A549 (cell line): ENCODE measurements at regions not wholly inside any gene's neighbourhood (a gene's known extent, or its start where the extent isn't known, plus 50 kb on each side); places are given as distances from the start of the nearest gene placed in this dataset.

ENCODE experiments used
- ATAC-seq, 2 experiments: fragments of 200-7000 bp in 1 of 2; fragments of >200 bp in 1 of 2; cut with Nextera tagmentation in 1 of 2; cut with Tn5 transposase in 1 of 2; 3 replicates each; pipeline versions ENCODE4 v1.8.0 to v1.9.1; 2018 to 2020; ENCODE audit warnings: mild to moderate bottlenecking in 1 of 2, moderate library complexity in 1 of 2
- CTCF ChIA-PET: fragments of 300-600 bp; sonication (Branson Sonifier 250); formaldehyde crosslinking; extraction: SDS; loops from one replicate; lab custom pipeline; 2021; ENCODE audit warnings: antibody characterized with exemption, inconsistent platforms; lab: Yijun Ruan, JAX
- POLR2A ChIA-PET: fragments of 350-600 bp; formaldehyde crosslinking; extraction: SDS; loops from one replicate; lab custom pipeline; 2021; ENCODE audit warnings: antibody characterized with exemption, inconsistent platforms; lab: Yijun Ruan, JAX
- DNase-seq, 2 experiments: peaks; one replicate each; pipeline versions ENCODE4 v3.0.0 to v3.0.0-alpha.2; 2011 to 2016; ENCODE audit warnings: low read depth in 1 of 2, low spot score in 1 of 2
- FAIRE-seq: peaks from 2 replicates; lab custom pipeline; 2011; peaks lifted over from hg19 to GRCh38; lab: Jason Lieb, UNC
- H3K27ac ChIP-seq, 2 experiments: fragments of >200 bp; sonication (Bioruptor Twin); formaldehyde crosslinking; 3 replicates each; pipeline ENCODE4 v1.5.1; 2016 to 2017
- H3K4me1 ChIP-seq: fragments of >200 bp; sonication (Bioruptor Twin); formaldehyde crosslinking; 3 replicates; pipeline ENCODE4 v1.6.1; 2016
- H3K4me2 ChIP-seq: fragments of >200 bp; sonication (Bioruptor Twin); formaldehyde crosslinking; 3 replicates; pipeline ENCODE4 v1.6.1; 2016
- H3K4me3 ChIP-seq: fragments of >200 bp; sonication (Bioruptor Twin); formaldehyde crosslinking; 3 replicates; pipeline ENCODE4 v1.5.1; 2016
- H3K9me3 ChIP-seq: fragments of >200 bp; sonication (Bioruptor Twin); formaldehyde crosslinking; 3 replicates; pipeline ENCODE4 v1.6.1; 2016
- BHLHE40 ChIP-seq: IDR thresholded peaks from 2 replicates; pipeline ENCODE4 v1.6.1; 2012; ENCODE audit warnings: low read depth, low read length, inconsistent platforms
- CBX2 ChIP-seq: fragments of 200-600 bp; sonication (generic); IDR thresholded peaks from 2 replicates; pipeline ENCODE4 v1.6.1; 2016; ENCODE audit warnings: low read depth, mild to moderate bottlenecking, borderline replicate concordance
- CEBPB ChIP-seq, 2 experiments: fragments of >200 bp in 1 of 2; sonication (Bioruptor Twin) in 1 of 2; formaldehyde crosslinking in 1 of 2; IDR thresholded peaks; 2 replicates each; pipeline ENCODE4 v1.6.1; 2012 to 2016
- EHMT2 ChIP-seq: fragments of 200-600 bp; sonication (generic); IDR thresholded peaks from 2 replicates; pipeline ENCODE4 v1.6.1; 2016; ENCODE audit warnings: antibody characterized with exemption, low read depth, mild to moderate bottlenecking, moderate library complexity
- FOSL2 ChIP-seq, 2 experiments: fragments of 450-650 bp in 1 of 2; fragments of >200 bp in 1 of 2; sonication (Bioruptor Twin) in 1 of 2; formaldehyde crosslinking; IDR thresholded peaks; 2 replicates each; pipeline versions ENCODE4 v1.5.0 to v1.6.1; 2016 to 2020; ENCODE audit warnings: mild to moderate bottlenecking in 1 of 2, moderate library complexity in 1 of 2
- GATA3 ChIP-seq: IDR thresholded peaks from 2 replicates; pipeline ENCODE4 v1.6.1; 2012; ENCODE audit warnings: borderline replicate concordance
- HDAC2 ChIP-seq: fragments of 200-600 bp; sonication (generic); IDR thresholded peaks from 2 replicates; pipeline ENCODE4 v1.6.1; 2016
- HEYL ChIP-seq: fragments of 250-450 bp; sonication (Bioruptor Pico); IDR thresholded peaks from 2 replicates; pipeline ENCODE4 v1.8.0; 2021; ENCODE audit warnings: mild to moderate bottlenecking, moderate library complexity
- HOXB13 ChIP-seq: fragments of 250-450 bp; sonication (Bioruptor Pico); IDR thresholded peaks from 2 replicates; pipeline ENCODE4 v1.5.0; 2020; ENCODE audit warnings: low read depth, mild to moderate bottlenecking, moderate library complexity
- HOXB5 ChIP-seq: fragments of 250-450 bp; sonication (Bioruptor Pico); IDR thresholded peaks from 2 replicates; pipeline ENCODE4 v1.5.0; 2020; ENCODE audit warnings: mild to moderate bottlenecking, moderate library complexity
- KDM1A ChIP-seq: fragments of 200-600 bp; sonication (generic); IDR thresholded peaks from 2 replicates; pipeline ENCODE4 v1.6.1; 2016; ENCODE audit warnings: low read depth, mild to moderate bottlenecking
- MAFK ChIP-seq: fragments of 450-650 bp; IDR thresholded peaks from 2 replicates; pipeline ENCODE4 v1.6.1; 2014; ENCODE audit not compliant: partially characterized antibody
- RFX5 ChIP-seq: fragments of 450-650 bp; IDR thresholded peaks from 2 replicates; pipeline ENCODE4 v1.7.1; 2014; ENCODE audit warnings: antibody characterized with exemption, mild to moderate bottlenecking, moderate library complexity
- SMC3 ChIP-seq: fragments of >200 bp; sonication (Bioruptor Twin); formaldehyde crosslinking; IDR thresholded peaks from 3 replicates; pipeline ENCODE4 v1.6.1; 2018; ENCODE audit warnings: inconsistent platforms
- SREBF2 ChIP-seq: fragments of 450-650 bp; IDR thresholded peaks from 2 replicates; pipeline ENCODE4 v1.6.1; 2014; ENCODE audit warnings: mild to moderate bottlenecking, moderate library complexity
- TFCP2L1 ChIP-seq: fragments of 250-450 bp; sonication (Bioruptor Pico); IDR thresholded peaks from 2 replicates; pipeline ENCODE4 v1.5.0; 2021; ENCODE audit warnings: mild to moderate bottlenecking
- ZC3H11A ChIP-seq: fragments of 450-650 bp; IDR thresholded peaks from 2 replicates; pipeline ENCODE4 v1.6.1; 2014; ENCODE audit warnings: antibody characterized with exemption, mild to moderate bottlenecking
- WGBS: methylation state at CpG from one replicate; pipeline ENCODE4 v1.1.6; 2017; ENCODE audit errors: missing lambda C conversion rate; 5-methylcytosine and 5-hydroxymethylcytosine counted together
- TF ChIP-seq, protein P1 (sequence below): fragments of 250-450 bp; sonication (Bioruptor Pico); IDR thresholded peaks from 2 replicates; pipeline ENCODE4 v1.5.0; 2020; ENCODE audit warnings: low read depth, mild to moderate bottlenecking, moderate library complexity
- TF ChIP-seq, protein P2 (sequence below): IDR thresholded peaks from 2 replicates; pipeline ENCODE4 v1.6.1; 2012; ENCODE audit warnings: low read depth, borderline replicate concordance
- TF ChIP-seq, protein P3 (sequence below): fragments of 150-350 bp; IDR thresholded peaks from 2 replicates; pipeline ENCODE4 v1.6.1; 2014; ENCODE audit warnings: low read depth, mild to moderate bottlenecking, low read length
- TF ChIP-seq, protein P4 (sequence below): fragments of 250-450 bp; sonication (Bioruptor Pico); IDR thresholded peaks from 2 replicates; pipeline ENCODE4 v1.5.0; 2021; ENCODE audit warnings: mild to moderate bottlenecking, moderate library complexity, borderline replicate concordance
- TF ChIP-seq, protein P5 (sequence below): fragments of >200 bp; sonication (Bioruptor Twin); formaldehyde crosslinking; IDR thresholded peaks from 3 replicates; pipeline ENCODE4 v1.5.1; 2016
- TF ChIP-seq, protein P6 (sequence below): fragments of 450-650 bp; IDR thresholded peaks from 2 replicates; pipeline ENCODE4 v1.6.1; 2014; ENCODE audit warnings: antibody characterized with exemption

DNA sequence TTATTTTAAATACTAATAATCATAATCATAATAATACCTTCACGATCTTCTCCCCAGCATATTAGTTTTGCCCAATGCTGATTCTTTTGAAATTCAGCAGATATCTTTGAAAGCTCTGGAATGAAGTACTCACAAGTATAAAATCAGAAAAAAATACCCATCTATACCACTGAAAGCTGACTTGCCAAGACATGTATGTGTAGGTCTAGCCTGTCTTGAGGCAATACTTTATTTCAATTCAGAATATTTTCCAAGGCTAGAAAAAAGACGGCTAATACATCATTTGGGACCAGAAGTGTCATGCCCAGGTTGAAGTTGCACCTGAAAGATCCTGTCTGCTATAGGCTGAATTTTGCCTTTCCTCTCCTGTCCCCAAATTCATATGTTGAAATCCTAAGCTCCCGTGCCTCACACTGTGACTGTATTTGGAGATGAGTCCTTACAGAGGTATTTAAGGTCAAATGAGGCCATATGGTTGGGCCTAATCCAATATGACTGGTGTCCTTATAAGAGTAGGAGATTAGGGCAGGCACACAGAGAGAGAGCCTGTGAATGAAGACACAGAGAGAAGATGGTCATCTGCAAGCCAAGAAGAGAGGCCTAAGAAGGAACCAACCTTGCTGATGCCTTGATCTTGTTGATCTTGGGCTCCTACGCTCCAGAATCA lies 255.9 kb upstream of the CMC1 start:
- ChIA-PET CTCF (no interaction called here), POLR2A (no interaction called here)
- TF ChIP-seq, protein P1, sequence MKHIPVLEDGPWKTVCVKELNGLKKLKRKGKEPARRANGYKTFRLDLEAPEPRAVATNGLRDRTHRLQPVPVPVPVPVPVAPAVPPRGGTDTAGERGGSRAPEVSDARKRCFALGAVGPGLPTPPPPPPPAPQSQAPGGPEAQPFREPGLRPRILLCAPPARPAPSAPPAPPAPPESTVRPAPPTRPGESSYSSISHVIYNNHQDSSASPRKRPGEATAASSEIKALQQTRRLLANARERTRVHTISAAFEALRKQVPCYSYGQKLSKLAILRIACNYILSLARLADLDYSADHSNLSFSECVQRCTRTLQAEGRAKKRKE (CRISPR knock-in tag): no peak
- TF ChIP-seq CEBPB (IDR thresholded peaks at IDR 0.05) (no peak), TFCP2L1 (CRISPR knock-in tag) (no peak), CBX2 (no peak), MAFK (no peak), EHMT2 (no peak)
- TF ChIP-seq, protein P2, sequence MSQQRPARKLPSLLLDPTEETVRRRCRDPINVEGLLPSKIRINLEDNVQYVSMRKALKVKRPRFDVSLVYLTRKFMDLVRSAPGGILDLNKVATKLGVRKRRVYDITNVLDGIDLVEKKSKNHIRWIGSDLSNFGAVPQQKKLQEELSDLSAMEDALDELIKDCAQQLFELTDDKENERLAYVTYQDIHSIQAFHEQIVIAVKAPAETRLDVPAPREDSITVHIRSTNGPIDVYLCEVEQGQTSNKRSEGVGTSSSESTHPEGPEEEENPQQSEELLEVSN: no peak
- ATAC-seq (no peak), FAIRE-seq (no peak), DNase-seq (no peak)
- Histone ChIP-seq H3K27ac (no peak overlapping the region), H3K4me3 (no peak overlapping the region), H3K4me1 (no peaks in the 10 kb centered on the region), H3K4me2 (no peak overlapping the region), H3K9me3 (no peaks in the 10 kb centered on the region)
- WGBS: 20% methylated on average over 4 of the region's 4 CpGs

DNA sequence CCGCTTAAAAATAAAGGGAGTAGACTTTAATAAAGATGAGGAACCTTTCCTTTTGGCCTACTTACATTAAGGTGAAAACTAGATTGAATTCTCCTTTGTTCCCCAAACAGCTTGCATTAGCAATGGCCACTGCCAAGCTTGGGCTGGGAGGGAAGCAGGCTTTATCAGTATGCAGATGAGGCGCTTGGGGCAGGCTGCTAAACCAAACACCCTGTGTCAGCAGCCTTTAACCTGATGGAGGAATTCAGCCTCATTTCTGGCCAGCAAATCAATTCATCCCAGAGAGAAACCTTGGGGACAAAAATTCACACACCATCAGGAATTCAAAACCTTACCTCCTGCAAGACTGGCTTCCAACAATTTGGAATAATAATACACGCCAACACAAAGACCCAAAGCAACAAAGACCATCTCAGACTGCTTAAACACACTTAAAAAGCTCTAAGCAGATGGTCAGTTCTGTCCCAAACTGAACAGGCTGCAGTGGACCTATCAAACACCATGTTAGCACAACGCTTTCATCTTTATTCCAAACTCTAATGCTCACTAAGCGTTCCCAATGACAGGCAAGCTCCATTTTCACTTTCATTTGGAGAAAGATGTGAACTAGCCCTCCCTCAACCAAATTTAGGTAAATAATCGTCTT lies 255.1 kb upstream of the CMC1 start:
- no peak for ATAC-seq
- no peaks in the 10 kb centered on the region for H3K4me1 ChIP-seq
- no peaks in the 10 kb centered on the region for H3K9me3 ChIP-seq
- H3K4me3 ChIP-seq: no peak overlapping the region
- DNase-seq: no peak
- H3K27ac ChIP-seq: no peak overlapping the region
- ChIA-PET CTCF (no interaction called here), POLR2A (no interaction called here)
- FAIRE-seq: no peak
- TF ChIP-seq SMC3: no peak
- TF ChIP-seq HDAC2: no peak
- no peak for TF ChIP-seq HOXB5 (CRISPR knock-in tag)
- TF ChIP-seq, protein P3, sequence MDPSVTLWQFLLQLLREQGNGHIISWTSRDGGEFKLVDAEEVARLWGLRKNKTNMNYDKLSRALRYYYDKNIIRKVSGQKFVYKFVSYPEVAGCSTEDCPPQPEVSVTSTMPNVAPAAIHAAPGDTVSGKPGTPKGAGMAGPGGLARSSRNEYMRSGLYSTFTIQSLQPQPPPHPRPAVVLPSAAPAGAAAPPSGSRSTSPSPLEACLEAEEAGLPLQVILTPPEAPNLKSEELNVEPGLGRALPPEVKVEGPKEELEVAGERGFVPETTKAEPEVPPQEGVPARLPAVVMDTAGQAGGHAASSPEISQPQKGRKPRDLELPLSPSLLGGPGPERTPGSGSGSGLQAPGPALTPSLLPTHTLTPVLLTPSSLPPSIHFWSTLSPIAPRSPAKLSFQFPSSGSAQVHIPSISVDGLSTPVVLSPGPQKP: no peak
- TF ChIP-seq HEYL (CRISPR knock-in tag): no peak
- no peak for TF ChIP-seq HOXB13 (CRISPR knock-in tag)
- 52% methylated on average over 6 of the region's 6 CpGs for WGBS
- H3K4me2 ChIP-seq: no peak overlapping the region

DNA sequence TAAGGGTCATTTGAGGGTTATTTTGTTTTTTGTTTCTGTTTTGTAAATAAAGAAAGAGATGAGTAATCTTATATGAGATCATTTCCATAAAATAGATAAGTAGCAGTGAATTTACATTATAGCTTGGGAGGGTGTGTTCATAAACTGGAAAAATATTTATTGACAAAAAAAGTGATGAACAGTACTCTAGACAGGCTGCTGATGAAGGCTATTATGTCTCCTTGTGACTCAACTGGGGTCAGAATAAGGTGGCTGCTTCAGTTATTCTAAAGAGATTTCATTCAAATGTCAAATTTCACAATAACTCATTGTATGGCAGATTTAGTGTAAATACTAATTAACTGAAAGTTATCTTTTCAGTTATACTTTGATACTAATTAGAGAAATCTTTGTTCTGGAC lies 251.1 kb upstream of the CMC1 start:
- Histone ChIP-seq H3K9me3 (no peaks in the 10 kb centered on the region), H3K4me3 (no peak overlapping the region), H3K4me1 (no peaks in the 10 kb centered on the region), H3K4me2 (no peak overlapping the region), H3K27ac (no peak overlapping the region)
- DNase-seq: no peak
- TF ChIP-seq, protein P4, sequence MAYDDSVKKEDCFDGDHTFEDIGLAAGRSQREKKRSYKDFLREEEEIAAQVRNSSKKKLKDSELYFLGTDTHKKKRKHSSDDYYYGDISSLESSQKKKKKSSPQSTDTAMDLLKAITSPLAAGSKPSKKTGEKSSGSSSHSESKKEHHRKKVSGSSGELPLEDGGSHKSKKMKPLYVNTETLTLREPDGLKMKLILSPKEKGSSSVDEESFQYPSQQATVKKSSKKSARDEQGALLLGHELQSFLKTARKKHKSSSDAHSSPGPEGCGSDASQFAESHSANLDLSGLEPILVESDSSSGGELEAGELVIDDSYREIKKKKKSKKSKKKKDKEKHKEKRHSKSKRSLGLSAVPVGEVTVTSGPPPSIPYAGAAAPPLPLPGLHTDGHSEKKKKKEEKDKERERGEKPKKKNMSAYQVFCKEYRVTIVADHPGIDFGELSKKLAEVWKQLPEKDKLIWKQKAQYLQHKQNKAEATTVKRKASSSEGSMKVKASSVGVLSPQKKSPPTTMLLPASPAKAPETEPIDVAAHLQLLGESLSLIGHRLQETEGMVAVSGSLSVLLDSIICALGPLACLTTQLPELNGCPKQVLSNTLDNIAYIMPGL: no peak
- TF ChIP-seq SREBF2: no peak
- no peak for TF ChIP-seq ZC3H11A
- TF ChIP-seq, protein P5, sequence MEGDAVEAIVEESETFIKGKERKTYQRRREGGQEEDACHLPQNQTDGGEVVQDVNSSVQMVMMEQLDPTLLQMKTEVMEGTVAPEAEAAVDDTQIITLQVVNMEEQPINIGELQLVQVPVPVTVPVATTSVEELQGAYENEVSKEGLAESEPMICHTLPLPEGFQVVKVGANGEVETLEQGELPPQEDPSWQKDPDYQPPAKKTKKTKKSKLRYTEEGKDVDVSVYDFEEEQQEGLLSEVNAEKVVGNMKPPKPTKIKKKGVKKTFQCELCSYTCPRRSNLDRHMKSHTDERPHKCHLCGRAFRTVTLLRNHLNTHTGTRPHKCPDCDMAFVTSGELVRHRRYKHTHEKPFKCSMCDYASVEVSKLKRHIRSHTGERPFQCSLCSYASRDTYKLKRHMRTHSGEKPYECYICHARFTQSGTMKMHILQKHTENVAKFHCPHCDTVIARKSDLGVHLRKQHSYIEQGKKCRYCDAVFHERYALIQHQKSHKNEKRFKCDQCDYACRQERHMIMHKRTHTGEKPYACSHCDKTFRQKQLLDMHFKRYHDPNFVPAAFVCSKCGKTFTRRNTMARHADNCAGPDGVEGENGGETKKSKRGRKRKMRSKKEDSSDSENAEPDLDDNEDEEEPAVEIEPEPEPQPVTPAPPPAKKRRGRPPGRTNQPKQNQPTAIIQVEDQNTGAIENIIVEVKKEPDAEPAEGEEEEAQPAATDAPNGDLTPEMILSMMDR: no peak
- TF ChIP-seq CEBPB (IDR thresholded peaks at IDR 0.05): no peak
- TF ChIP-seq FOSL2 (IDR thresholded peaks at IDR 0.05): no peak
- TF ChIP-seq FOSL2 (CRISPR knock-in tag; IDR thresholded peaks at IDR 0.05): no peak
- no peak for TF ChIP-seq RFX5
- TF ChIP-seq GATA3: no peak
- TF ChIP-seq, protein P6, sequence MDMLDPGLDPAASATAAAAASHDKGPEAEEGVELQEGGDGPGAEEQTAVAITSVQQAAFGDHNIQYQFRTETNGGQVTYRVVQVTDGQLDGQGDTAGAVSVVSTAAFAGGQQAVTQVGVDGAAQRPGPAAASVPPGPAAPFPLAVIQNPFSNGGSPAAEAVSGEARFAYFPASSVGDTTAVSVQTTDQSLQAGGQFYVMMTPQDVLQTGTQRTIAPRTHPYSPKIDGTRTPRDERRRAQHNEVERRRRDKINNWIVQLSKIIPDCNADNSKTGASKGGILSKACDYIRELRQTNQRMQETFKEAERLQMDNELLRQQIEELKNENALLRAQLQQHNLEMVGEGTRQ: no peak
- no peak for TF ChIP-seq KDM1A
- no peak for TF ChIP-seq BHLHE40
- FAIRE-seq: no peak
- ChIA-PET CTCF (no interaction called here), POLR2A (no interaction called here)
- ATAC-seq: no peak
